Cerebellar cortex (tissue), 1 donor: ENCODE measurements at regions not wholly inside any gene's neighbourhood (a gene's known extent, or its start where the extent isn't known, plus 50 kb on each side); places are given as distances from the start of the nearest gene placed in this dataset.

ENCODE experiments used
- DNase-seq: peaks from one replicate; pipeline ENCODE4 v3.0.0-alpha.2; 2015; ENCODE audit warnings: low spot score

DNA sequence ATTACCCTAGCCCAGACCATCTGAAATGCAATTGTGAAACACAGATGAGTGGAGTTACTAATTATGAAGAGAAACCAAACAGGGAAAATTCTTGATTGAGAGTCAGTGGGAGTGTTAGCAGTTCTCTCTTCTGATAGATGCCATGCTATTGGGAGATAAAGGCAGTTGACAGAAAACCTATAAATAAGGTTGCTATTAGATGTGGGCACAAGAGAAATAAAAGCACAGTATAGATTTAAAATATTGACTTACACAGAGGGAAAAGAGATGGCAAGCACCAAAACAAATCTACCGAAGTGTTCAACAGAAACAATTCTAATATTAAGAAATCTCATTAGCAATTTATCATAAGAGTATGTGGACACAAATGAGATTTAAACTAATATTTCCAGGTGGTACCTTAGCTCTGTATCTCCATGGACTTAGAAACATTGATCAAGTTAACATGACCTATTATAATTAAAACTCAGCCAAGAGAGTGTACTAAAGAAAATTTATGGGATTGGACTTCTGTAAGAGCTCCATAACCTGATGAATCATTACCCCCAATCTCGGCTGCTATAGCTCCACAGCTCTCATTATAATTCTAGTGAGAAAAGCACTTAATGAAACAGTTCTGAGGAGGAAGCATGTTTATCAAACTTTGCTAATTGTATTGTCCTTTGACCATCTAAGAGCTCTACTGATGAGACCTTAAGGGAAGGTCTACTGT, 665.0 kb upstream of the RIOK2 start:
- DNase-seq = no peak

DNA sequence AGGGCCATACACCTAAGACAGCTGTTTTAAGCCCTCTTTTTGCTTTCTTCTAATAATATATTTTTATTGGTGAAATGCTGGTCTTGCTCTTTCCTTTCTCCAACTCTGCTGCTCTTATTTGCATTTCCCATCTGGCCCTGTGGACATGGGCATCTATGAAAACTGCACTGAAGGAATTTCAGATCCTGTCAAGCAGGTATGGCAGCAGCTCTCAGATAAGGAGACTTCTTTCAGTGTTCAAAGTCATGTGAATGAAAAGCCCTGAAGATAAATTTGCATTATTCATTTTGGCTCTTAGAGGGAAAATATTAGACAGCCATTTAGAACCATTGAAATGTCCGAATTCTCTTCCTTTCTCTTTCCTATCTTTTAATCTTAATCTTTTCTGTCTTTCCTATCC, 668.0 kb upstream of the RIOK2 start:
- DNase-seq = no peak

DNA sequence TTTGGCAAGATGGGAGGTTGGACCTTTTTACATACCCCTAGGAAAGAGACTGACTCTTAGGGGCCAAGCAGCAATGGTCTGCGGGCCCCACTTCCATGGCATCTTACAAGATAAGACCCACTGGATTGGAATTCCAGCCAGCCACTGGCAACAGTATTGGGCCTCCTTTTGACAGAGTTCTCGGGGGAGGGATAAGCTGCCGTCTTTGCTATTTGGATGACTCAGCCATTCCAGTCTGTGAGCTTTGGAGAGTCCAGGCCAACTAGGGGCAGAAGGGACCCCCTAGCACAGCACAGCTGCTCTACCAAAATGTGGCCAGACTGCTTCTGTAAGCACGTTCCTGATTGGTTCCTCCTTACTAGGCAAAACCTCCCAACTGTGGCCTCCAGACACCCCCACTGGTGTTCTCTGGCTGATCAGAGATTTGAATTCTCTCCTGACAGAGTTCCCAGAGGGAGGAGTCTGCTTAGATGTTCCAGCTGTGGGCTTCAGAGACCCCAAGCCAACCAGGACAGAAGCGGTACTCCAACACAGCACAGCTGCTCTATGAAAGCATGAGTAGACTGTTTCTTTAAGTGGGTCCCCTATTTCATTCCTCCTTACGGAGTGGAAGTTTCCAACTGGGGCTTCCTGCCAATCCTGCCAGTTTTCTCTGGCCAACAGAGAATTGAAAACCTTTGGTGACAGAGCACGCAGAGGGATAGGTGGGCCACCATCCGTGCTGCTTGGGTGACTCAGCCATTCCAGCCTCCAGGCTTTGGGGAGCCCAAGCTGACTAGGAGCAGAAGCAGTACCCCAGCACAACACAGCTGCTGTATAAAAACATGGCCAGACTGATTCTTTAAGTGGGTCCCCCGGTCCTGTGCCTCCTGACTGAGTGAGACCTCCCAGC, 672.1 kb upstream of the RIOK2 start:
- DNase-seq = no peak

DNA sequence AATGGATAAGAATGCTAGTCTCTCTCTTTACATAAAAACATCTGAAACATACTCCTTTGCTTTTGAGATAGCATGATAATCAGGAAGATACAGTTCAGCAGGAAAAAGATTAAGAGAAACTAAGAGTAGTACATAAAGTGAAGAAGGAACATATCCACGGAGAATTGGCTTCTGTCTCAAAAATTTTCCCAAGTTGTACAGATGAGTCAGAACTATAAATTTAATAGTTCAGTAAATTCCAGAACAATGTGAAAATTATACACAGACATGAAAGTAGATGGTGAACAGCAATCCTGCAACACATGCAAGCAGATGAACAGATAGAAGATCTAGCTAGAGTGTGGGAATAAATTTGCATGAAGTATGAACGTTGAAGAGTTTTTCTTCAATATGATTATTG, 691.4 kb upstream of the RIOK2 start:
- DNase-seq = no peak

DNA sequence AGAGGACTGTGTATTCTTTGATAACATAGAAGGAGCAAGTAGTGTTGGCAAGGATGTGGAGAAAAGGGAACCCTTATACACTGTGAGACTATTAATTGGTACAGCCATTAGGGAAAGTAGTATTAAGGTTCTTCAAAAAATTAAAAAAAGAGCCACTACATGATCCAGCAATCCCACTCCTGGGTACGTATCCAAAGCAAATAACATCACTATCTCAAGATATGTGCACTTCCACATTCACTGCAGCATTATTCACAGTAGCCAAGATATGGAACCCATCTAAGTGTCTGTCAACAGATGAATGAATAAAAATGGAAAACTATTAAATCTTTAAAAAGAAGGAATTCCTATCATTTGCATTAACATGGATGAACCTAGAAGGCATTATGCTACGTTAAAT, 693.2 kb upstream of the RIOK2 start:
- DNase-seq = no peak

DNA sequence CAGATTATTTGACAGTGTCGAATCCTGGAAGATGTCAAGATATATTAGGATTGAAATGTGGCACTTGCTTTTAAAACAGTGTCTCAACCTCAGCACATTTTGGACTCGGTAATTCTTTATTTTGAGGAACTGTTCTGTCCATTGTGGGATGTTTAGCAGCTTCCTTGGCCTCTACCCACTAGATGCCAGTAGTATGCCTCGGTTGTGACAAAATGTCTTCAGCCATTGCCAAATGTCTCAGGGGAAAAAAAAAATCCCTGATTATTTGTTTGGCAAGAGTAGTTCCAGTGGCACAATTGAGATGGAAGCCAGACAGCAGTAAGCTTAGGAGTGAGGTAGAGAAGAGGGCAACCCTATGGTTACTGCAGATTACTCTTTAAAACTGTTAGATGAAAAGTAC, 694.5 kb upstream of the RIOK2 start:
- DNase-seq = no peak

DNA sequence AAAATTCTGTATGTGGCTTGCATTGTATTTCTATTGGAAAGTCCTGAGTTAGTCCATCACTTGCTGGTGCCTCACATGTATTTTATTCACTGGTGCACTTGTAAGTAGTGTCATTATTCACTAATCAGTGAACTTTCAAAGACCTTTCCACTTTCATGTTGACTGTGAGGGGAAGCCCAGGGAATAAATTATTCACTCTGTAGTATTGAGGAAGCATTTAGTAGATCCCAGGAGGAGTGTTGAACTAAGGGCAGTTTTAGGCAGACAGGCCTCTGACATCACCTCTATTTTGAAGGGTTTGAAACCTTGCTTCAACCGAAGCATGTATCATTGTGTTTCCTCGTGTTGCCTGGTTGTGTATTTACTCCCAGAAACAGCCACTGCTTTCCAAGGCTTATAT, 705.4 kb upstream of the RIOK2 start:
- DNase-seq = no peak

DNA sequence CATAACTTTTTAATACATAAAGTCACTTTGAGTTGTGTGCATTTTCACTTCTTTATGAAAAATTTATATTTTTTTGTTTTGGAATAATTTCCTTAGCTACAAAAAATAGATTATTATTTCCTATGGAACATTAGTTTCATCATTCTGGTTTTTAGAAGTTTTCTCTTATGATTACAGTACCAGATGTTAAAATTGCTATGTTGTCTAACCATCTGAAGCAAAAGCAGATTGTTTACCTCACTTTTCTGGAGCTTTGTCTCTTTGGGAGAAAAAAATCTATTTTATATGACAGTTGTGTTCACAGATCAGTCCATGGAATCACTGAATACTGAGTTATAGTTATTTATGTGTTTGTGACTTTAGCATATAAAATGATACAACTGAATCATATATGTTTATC, 708.9 kb upstream of the RIOK2 start:
- DNase-seq = no peak

DNA sequence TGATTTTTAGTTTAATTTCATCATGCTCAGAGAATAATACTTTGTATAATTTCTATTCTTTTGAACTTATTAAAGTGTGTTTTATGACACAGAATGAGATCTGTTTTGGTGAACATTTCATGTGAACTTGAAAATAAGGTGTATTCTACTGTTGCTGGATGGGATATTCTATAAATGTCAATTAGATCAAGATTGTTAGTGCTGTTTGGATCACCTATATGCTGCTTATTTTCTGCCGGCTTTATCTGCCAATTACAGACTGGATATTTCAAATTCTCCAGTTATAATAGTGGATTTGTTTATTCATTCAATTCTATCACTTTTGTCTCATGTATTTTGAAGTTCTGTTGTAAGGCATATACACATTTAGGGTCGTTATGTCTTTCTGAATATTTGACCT, 720.7 kb upstream of the RIOK2 start:
- DNase-seq = no peak

DNA sequence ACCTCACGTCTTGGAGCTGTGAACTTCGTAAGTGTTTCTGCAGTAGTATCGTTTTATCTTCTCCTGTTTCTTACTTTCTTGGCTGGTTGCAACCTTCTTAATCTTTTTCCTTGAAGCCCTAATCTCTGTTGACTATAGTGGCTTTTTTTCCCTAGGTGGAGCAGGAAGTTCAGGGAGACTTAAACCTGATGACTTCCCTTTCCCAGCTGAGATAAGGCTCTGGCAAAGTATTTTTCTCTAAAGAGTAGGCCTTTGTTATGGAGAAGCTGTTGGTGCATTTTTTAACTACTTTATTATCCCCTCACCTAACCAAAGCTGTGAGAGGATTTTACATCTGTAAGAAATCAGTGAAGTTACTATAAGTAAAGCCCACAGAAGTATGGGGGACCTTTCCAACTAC, 723.1 kb upstream of the RIOK2 start:
- no peak for DNase-seq

DNA sequence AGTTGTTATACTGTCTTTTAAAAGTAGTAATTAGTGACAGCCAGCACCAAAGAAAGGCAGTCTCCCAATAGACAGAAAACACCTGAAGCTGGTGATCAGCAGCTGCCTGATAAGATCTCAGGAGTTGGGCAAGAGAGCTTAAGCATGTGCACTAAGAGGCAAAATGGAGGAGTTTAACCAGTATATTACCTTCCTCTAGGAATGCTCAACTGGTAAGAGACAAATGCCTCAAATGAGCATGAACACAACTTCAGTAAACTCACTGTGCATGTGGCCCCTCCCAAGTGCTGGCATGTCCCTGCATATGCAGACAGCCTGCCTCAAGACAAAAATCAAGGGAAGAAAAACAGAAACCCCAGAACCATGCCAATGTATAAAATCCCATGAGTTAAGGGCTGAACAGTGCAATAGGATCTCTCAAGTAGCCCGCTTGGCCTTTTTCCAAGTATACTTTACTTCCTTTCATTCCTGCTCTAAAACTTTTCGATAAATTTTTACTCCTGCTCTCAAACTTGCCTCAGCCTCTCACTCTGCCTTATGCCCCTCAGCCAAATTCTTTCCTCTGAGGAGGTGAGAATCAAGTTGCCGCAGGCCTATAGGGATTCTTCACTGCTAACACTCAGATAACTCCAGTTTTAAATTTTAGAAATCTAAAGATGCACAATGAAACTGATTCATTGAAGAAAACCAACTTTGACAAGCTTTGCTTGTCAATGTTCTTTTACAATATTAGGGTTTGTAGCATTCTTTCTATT, 724.8 kb upstream of the RIOK2 start:
- DNase-seq = no peak

DNA sequence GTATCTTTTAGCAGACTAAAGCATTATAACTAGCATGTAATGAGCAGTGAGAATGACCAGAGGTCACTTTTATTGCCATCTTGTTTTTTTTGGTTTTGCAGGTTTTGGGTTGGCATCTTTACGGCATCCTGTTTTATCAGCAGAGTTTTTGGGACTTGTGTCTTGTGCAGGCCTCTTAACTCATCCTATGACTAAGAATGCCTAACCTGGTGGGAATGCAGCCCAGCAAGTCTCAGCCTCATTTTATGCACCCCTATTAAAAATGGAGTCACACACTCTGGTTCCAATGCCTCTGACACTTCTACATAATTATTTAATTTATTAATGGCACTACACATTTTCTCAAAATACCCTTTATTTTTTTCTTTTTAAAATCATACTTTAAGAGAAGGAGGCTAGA, 726.5 kb upstream of the RIOK2 start:
- DNase-seq = no peak

DNA sequence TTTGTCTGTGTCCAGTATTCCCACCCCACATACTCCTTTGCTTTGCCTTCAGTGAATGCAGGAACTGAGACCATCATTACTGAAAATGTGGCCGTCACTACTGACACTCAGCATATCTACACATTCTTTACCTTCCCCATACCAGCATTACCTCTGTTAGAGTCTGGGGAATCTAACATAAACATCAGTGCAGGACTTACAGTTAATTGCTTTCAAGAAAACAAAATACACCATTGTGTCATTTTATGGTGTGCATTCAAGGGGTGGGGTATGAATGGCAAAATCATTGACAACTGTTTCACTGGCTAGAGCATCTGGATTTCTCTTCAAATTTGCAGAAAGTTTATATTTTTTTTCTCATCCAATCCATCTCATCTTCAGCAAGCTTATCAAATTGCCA, 731.4 kb upstream of the RIOK2 start:
- no peak for DNase-seq

DNA sequence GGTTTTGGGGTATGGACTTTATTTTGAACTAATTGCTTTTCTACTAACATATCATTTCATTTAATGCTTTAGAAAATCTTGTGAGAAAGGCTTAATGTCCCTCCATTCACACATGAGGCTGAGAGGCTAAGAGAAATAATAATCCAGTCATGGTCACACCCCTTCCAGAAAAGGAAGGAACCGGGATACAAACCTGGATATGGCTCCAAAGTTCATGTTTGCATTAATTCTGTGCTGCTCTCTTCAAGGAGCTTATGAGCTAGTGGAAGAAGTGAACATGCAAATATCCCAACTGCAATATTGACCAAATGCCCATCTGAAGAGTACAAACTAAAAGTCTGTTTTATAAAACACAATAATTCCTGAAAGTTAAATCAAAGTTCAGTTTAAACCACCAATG, 732.1 kb upstream of the RIOK2 start:
- no peak for DNase-seq

DNA sequence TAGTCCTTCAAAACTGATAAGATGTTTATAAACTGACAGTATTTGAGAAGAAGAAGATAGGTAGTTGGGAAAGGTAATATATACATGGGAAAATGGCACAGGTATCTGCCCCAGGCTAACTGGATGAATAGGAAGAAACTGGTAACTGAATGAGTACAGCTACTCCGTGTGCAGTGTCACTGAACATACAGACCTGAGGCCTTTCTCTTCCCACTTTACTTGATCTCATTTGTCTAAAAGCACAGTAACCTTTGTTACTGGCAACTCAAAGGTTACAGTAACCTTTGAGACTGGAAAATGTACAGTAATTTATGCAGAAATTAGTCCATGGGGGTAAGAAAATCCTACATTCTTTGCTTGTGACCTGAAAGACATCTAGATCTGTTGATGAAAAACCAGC, 735.0 kb upstream of the RIOK2 start:
- DNase-seq = no peak

DNA sequence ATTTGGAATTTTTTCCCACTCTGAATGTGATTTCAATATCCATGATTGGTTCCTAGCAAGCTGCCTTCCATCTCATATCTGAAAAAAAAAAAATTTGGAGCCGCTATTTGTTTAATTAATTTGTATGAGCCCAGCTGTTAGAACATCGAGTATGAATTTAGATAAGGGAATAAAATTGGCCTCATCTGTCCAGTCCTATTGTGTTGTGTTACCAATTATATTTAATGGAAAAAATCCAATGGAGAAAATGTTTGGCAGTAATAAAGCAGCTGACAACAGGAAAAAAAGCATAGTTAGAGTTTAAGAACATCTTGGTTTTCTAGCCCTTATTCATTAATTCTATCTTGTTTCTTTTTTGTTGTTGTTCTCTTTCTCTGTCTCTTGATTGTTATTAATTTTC, 735.6 kb upstream of the RIOK2 start:
- DNase-seq = no peak

DNA sequence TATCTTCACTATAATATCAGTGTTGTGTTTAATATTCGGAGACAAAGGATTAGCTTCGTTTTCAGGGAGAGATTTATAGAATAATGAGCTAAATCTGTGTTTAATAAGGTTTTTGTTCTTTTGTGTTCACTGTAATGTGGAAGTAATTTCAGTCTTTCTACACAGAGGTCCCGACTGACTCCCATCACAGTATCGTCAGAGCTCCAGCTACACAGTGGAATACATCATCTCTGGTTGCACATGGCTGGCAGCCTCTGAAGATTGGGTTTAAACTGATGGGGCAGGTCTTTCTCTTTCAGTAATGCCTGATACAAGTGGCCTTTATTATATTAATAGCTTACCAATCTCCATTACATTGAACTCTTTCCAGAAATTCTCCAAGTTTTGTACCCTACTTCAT, 736.7 kb upstream of the RIOK2 start:
- DNase-seq = no peak

DNA sequence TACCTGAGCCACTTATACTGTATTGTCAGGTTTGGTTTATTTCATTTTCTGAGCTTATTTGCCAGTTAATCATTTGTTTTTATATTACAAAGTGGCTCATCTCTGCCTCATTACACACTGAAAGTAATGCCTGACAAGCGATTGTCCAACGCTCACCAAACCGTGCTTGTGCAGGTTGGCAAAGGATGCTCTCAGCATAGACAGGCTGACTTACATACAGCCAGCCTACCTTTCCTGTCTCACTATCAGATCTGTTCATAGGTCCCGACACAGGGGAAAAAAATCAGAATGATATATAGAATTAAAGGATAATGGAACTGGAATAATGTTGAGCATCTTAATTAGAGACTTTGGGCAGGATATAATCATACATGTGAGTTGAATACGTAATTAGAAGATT, 739.7 kb upstream of the RIOK2 start:
- DNase-seq = no peak

DNA sequence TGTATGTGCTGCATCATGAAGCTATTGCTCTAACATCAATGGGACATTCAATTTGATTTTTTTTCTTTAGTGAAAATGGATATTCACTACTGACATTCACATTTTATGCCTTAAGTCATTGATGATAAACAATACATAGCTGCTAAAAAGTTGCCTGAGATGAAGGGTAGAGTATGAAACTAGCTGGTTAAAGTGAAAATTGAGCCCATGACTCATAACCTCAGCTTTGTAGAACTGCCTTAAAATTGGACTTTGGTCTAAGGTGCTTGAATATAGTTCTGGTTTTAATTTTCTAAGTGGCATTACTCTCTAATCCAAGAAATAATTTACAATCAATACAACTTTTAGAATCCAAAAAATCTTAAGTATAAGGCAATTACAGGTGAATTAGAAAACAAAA, 740.4 kb upstream of the RIOK2 start:
- no peak for DNase-seq

DNA sequence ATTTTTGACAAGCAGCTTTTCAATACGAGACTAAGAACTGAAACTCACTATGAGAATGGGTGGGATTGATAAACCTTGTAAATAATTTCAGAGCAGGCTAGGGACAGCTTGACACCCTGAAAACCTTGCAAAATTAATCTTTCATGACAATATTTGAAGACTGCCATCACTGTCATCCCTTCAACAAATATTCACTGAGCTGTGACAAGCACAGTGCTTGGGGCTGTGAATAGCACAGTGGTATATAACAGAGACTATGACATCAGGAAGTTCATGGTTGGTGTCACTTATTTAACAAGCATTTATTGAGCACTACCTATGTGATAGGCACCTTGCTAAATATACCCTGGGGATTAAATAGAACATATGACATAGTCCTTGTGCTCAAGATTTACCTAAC, 741.0 kb upstream of the RIOK2 start:
- no peak for DNase-seq

DNA sequence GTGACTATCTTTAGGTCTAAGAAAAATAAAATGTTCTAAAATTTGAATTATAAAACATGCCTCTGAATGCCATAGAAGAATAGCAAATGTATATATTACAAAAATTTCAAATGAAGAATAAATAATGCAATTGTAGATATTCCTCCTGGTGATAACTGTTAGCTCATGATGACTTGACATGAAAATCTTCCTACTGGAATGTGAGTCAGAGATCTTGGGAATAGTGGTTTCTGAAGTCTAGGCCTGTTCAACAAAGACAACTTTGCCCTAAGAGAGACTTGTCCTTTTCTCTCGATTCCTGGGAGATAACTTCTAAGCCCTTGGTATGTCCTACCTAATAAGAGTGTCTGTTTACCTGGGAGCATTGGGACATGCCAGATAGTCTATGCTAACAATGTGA, 746.3 kb upstream of the RIOK2 start:
- no peak for DNase-seq

DNA sequence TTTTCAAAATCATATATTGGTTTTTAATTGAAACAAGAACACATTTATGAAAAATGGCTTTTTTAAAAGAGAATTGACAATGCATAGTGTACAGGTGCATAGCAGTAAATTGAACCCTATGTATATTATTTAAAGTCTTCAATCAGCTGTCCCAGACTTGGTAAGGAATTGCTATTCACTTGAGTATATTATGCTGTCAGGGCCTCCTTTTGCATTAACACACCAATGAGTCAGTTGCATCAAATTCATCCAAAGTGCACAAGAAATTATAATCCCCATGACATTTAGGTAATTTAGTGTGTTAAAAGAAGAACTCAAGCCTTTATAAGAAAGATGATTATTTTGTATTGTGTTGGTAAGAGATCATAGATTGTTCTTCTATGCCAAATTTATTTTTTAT, 748.8 kb upstream of the RIOK2 start:
- no peak for DNase-seq

DNA sequence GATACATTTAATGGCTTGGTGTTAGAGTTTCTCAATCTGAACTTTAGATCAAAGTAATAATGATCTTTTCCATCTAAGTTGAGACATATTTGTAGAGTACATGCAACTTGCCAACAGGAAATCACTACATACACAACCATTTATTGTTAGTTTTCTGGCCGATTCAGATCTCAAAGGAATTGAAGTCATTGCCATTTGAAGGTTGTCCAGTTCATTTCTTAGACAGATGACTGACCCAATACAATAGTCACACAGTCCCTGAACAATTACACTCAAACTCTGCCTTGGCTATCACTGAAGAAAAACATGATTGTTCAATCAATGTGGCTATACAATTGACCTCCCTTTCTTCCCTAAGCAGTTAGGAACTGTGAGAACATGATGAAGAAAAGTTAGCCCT, 753.2 kb upstream of the RIOK2 start:
- DNase-seq = no peak
